CD4-positive, alpha-beta T cell treated with Interleukin-15 for 4 hours (primary cell): ENCODE measurements at regions not wholly inside any gene's neighbourhood (a gene's known extent, or its start where the extent isn't known, plus 50 kb on each side); places are given as distances from the start of the nearest gene placed in this dataset.
"Not testable (repeated sequence)": the region's sequence is repeated elsewhere in the genome, so short reads cannot be mapped to it uniquely, and the experiment has no call there.

Experiments used
- DNase-seq: peaks from one replicate; pipeline ENCODE4 v3.0.0-alpha.2; 2020; ENCODE audit warnings: low spot score

GRCh38 chr22:25419247-25420113, 145.0 kb upstream of the GRK3 start:
- no peak for DNase-seq

GRCh38 chr22:25420114-25420441, 144.4 kb upstream of the GRK3 start:
- not testable (repeated sequence) for DNase-seq

- no peak for DNase-seq
These were observed 144.0 kb upstream of the GRK3 start for GRCh38 chr22:25420471-25420924.

- no peak for DNase-seq
These were observed 143.3 kb upstream of the GRK3 start for GRCh38 chr22:25420925-25421904.

- not testable (repeated sequence) for DNase-seq
These were observed 137.8 kb upstream of the GRK3 start for GRCh38 chr22:25426530-25427308.

DNA sequence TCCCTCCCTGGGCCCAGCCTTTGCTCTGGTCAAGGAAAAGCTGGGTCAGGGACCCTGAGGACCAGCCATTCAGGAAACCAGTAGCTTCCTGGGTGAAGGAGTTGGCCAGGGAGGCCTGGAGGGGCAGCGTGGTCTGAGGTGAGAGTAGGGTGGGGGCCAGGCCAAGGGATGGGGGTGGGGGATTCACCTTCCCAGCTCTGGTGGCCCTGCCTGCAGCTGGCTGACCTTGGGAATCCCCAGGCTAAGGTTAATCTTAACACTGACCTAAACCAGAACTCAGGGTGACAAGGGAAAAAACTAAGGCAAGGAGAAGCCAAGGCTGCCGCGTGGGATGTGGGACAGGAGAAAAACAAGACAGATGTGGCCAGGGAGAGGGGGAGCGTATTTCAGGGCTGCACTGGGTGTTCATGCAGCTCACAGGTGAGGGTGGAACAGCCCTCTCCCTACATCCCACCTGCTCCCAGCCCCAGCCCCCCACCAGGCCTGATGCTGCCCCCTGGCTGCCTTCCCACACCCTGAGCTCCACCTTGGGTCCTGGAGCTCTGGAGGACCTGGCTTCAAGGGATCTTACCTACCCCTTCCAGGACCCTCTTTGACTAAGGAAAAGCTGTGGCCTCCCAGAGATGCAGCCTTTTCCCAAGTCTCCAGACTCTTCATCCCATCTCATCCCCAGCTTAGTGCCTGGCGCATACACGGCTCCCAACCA, 132.7 kb upstream of the GRK3 start:
- DNase-seq = not testable (repeated sequence)

DNA sequence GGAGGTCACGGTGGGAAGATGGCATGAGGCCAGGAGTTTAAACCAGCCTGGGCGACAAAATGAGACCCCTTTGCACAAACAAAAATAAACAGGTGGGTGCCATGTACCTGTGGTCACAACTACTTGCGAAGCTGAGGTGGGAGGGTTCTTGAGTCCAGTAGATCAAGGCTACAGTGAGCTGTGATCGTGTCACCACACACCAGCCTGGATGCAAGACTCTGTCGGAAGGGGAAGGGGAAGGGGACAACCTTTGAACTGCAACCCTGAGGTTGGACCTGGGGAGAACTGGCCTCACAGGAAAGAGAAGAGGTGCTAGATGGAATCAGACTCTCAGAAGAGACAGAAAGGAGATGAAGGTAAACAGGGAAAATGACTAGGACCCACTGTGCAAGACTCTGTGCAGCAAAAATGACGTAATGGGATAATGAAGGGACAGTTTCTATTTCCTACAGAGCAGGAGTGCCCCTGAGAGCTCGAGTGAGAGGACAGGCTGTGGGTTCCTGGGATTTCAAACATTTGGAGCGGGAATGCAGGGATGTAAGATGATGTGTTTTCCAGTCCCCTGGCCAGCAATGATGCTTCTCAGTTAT, 131.0 kb upstream of the GRK3 start:
- DNase-seq = not testable (repeated sequence)

DNA sequence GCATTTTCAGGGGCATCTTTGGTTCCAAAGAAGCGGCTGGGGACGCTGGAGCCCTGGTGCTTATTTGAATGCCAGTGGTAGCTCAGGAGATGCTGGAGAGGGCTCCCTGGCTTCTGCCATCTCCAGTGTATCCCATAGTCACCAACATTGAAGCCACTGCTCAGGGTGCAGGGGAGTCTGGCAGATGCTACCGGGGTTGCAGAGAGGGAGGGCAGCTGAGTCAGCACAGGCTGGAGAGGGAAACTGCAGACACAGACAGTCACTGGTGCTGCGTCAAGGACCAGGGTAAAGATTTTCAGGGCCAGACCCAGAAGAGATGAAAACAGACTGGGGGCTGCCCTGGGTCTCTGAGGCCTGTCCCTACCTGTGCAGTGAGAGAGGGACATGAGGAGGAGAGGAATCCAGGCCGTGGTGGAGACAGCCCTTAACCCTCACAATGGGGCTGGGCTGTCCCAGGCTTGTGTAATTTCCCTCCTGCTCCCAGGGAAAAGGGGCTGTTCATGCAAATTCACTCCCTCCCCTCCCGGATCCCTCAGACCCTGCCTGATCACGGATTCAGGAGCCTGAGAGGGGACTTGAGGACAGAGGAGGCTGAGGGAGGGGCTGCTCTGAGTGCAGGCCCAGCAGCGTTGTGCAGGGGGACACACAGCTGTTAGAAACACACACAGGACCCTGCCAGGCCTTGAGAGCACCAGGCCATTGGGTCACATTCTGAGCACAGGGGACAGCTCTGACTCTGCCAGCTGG, 126.9 kb upstream of the GRK3 start:
- no peak for DNase-seq

- DNase-seq = no peak
These were observed 117.3 kb upstream of the GRK3 start for GRCh38 chr22:25447067-25447685.

DNA sequence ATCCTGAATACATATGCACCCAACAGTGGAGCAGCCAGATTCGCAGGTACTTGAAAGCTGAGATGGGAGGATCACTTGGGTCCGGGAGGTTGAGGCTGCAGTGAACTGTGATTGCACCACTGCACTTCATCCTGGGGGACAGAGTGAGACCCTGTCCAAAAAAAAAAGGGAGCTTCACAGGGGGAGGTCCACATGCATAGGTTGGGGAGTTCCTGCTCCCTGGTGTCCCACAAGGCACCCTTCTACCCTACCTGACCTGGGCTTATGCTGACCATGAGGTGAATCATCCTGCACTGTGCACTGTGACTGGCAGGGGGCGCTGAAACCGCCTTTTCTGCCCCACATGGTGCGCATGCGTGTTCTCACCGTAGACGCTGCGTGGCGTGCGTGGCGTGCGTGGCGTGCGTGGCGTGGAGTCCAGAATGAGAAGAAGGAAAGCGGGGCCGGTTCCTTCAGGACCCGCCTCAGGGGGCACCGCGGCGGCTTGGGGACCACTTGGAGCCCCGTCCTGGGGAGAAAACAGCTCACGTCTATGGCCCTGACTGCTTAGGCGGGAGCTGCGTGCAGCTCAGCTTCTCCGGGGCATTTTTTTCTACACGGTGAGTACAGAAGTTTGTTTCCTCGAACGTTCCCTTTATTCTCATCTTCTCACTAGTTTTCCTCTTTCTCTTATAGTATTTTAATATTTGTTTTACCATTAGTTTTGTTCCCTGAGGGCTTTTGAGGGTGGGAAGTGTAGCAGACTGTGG, 116.6 kb upstream of the GRK3 start:
- peak; percentile 88 for DNase-seq

GRCh38 chr22:25448435-25449051, 115.9 kb upstream of the GRK3 start:
- no peak for DNase-seq

- DNase-seq = no peak
These were observed 114.6 kb upstream of the GRK3 start for GRCh38 chr22:25449781-25450317.

GRCh38 chr22:25451480-25452114, 112.9 kb upstream of the GRK3 start:
- DNase-seq = no peak

- DNase-seq = no peak
These were observed 112.3 kb upstream of the GRK3 start for GRCh38 chr22:25452116-25452700.

DNA sequence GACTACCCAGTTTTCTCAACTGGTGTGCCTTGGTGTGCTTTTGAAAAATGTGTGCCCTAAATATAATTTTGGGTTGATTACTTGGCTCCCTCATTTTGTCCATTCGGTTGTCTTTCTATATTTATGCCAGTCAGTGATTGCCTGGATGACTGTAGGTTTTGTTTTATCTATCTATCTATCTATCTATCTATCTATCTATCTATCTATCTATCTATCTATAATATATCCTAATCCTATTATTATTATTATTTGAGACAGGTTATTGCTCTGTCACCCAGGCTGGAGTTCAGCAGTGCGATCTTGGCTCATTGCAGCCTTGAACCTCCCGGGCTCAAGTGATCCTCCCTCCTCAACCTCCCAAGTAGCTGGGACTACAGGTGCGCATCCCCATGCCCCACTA, 111.4 kb upstream of the GRK3 start:
- no peak for DNase-seq

DNA sequence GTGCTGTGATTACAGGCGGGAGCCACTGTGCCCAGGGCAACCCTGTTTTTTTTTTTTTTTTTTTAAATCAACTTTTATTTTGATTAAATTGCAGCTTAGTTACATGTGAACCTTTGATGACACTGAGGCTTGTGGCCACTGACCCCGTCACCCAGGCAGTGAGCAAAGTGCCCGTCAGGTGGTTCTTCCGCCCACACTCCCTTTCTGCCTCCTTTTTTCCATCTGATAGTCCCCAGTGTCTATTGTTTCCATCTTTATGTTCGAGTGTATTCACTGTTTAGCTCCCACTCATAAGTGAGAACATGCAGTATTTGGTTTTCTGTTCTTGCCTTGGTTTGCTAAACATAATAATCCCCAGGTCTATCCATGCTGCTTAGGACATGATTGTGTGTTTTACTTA, 110.9 kb upstream of the GRK3 start:
- no peak for DNase-seq

GRCh38 chr22:25456300-25457043, 108.0 kb upstream of the GRK3 start:
- not testable (repeated sequence) for DNase-seq
